ENCODE measurements at regions not wholly inside any gene's neighbourhood (a gene's known extent, or its start where the extent isn't known, plus 50 kb on each side); places are given as distances from the start of the nearest gene placed in this dataset.
"Not testable (repeated sequence)": the region's sequence is repeated elsewhere in the genome, so short reads cannot be mapped to it uniquely, and the experiment has no call there.

DNA sequence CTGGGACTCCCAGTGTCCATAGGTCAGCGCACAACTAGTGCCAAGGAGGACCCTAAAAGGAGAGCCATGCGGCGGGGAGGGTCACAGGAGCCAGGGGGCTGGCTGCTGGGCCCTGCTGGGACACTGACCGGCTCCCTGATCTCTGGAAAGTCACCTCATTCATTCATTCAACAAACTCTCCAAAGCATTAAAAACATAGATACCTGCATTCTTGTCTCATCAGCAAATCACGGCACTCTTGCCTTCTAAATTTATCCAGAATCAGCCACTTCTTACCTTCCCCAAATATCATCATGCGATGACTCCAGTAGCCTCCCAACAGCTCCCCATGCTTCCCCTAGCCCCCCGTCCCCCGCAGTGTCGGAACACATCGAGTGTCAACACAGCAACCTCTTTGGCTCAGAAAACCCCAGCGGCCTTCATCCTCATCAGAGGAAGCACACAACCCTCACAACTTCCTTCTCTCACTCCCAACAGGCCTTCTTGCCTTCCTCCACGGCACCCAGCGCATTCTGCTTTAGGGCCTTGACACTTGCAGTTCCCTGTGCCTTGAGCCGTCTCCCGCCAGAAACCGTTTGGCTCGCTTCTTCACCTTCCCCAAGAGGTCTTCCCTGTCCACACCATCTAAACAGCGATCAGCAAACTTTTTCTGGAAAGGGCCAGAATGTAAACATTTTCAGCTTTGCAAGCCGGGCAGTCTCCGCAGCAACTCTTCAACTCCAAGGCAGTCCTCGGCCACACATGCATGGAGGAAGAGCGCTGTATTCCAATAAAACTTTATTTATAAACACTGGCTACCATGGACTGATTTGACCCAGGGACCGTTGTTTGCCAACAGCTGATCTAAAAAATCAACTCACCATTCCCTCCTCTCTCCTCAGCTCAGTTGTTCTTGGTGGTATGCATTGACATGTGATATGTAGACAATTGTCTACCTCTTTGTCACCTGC lies 119.5 kb upstream of the TNRC6C start:
- no peak overlapping the region for H3K27ac ChIP-seq
- peaks cover 3% of the 10 kb centered on the region; the same call in 1 of the 2 replicates for H3K4me1 ChIP-seq
- no peak for DNase-seq
- no peaks in the 10 kb centered on the region for H3K9me3 ChIP-seq (replicated peaks)
- H3K36me3 ChIP-seq = no peaks in the 10 kb centered on the region
- no peak overlapping the region for H3K4me3 ChIP-seq
- no peaks in the 10 kb centered on the region for H3K27me3 ChIP-seq

DNA sequence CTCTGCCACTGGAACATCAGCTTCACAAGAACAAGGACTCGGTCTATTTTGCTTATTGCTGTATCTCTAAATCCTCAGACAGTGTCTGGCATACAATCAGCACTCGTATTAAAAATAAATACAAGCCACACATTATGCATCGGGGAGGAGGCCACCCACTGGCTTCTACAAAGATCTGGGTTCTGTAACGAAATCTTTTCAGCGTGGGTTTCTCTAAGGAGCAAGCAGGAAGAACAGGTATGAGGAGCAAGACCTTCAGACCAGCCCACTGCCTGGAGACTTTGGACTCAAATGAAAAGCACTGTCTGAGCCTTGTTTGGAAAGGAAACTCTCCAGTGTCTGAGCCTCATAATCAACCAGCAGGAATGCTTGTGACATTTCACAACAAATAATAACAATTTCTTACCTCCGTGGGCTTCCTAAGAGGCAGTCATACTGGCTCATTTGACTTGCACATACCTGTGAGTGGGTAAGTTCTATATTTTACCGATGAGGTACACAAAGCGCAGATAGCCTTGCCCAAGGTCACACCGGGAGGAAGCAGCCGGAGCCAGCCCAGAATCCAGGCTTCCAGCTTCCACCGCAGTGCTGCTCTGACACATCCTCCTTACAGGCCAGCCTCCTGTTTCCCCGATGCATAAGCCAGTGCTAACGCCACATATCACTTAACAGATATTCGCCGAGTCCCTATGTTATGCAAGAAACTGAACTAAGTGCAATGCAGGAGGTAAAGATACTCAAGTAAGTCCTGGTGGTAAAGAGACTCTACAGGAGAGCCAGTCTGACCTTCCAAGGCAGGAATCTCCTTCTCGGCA lies 118.6 kb upstream of the TNRC6C start:
- Histone ChIP-seq H3K27ac (no peak overlapping the region), H3K4me1 (no peaks in the 10 kb centered on the region; the same call in 1 of the 2 replicates)

DNA sequence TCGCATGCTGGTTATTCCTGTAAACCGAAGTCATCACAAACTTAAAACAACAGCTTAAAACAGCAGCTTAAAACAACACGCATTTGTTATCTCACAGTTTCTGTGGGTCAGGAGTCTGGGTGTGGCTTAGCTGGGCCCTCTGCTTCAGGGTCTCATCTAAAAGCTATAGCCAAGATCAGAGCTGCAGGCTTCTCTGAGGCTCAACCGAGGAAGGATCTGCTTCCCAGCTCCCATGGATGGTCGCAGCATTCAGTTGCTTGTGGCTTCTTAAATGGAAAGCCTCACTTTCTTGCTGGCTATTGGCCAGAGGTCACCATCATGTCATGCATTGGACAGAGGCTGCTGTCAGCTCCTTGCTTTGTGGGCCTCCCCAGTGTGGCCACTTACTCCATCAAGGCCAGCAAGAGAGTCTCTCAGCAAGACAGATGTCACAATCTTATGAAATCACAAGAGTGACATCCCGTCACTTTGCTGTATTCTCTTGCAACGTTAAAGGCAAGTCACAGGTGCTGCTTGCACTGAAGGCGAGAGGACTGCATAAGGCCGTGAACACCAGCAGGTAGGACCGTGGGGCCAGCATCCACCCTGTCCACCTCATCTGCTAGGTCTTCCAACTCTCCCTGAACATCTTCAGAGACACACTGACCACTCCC lies 117.9 kb upstream of the TNRC6C start:
- no peak overlapping the region for H3K27ac ChIP-seq
- H3K4me3 ChIP-seq = no peak overlapping the region
- no peaks in the 10 kb centered on the region for H3K36me3 ChIP-seq
- H3K9me3 ChIP-seq (replicated peaks) = no peaks in the 10 kb centered on the region
- no peak for DNase-seq
- H3K27me3 ChIP-seq = no peaks in the 10 kb centered on the region
- H3K4me1 ChIP-seq = no peaks in the 10 kb centered on the region; the same call in 1 of the 2 replicates

More for the DNA sequence above, 118.6 kb upstream of the TNRC6C start:
- DNase-seq = no peak
- Histone ChIP-seq H3K9me3 (replicated peaks) (no peaks in the 10 kb centered on the region), H3K27me3 (no peaks in the 10 kb centered on the region), H3K36me3 (no peaks in the 10 kb centered on the region), H3K4me3 (no peak overlapping the region)

DNA sequence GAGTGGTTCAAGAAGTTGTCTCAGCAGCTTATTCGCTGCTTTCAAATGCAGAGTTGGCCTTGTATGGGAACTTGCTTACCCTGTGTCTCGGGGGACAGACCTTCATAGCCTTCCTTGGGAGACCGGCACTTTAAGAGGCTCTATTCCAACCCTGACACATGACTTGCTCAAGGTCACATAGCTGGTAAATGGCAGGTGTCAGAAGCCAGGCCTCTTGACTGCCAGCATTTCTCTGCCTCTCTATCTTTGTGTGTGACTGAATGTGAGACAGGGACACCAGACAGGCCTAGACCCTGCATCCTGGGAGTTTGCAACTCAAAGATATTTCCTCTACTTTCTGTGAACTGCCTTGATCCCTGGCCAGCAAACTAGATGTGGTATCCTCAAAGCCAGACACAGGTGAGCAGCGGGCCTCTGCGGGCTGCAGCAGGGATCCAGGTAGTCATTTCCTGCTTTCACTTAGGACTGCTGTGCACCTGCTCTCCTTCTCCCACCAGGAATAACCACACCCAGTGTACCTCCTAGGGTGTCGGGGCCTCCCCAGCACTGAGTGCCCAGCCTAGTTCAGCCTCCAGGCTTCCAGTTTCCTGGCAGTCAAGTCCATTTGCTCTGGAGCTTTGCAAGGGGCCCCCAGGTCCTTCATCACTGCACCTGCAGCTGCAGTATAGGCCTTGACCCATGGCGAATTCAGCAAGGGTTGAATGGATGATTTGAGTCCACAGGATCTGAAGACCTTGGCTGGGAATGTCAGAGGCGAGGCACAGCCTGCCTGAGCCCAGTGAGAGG lies 116.6 kb upstream of the TNRC6C start:
- no peak overlapping the region for H3K27ac ChIP-seq
- H3K4me1 ChIP-seq = no peaks in the 10 kb centered on the region; the same call in 1 of the 2 replicates

DNA sequence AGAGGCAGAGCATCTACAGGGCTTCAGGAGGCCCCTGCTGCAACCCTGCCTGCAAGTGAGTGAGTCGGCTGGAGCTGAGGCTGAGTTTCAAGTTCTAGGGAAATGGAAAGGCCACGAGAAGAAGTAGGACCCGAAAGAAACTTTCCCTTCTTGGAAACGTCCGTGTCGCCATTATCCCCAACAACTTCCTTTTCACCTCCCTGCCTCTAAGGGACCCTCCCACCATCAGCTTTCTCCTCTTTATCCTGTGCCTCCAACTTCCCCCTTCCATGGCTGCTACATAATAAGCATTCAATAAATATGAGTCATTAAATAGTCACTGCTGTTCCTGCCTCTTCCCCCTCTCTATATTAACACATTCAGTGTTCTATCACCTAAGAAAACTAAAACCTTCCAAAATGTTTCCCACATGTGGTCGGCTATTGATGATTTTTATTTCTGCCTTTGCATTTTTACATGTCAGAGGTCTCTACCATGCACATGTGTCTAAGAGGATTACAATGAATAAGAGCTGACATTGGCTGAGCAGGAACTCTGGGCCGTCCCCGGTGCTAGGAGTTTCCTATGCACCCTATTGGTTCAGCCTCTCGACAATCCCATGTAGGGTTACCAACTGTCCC lies 115.9 kb upstream of the TNRC6C start:
- no peak for DNase-seq
- no peaks in the 10 kb centered on the region for H3K9me3 ChIP-seq (replicated peaks)
- no peaks in the 10 kb centered on the region for H3K27me3 ChIP-seq
- H3K27ac ChIP-seq = no peak overlapping the region
- H3K4me1 ChIP-seq = no peaks in the 10 kb centered on the region; the same call in 1 of the 2 replicates
- no peak overlapping the region for H3K4me3 ChIP-seq
- no peaks in the 10 kb centered on the region for H3K36me3 ChIP-seq

More for the DNA sequence above, 116.6 kb upstream of the TNRC6C start:
- DNase-seq = no peak
- no peak overlapping the region for H3K4me3 ChIP-seq
- H3K27me3 ChIP-seq = no peaks in the 10 kb centered on the region
- H3K36me3 ChIP-seq = no peaks in the 10 kb centered on the region
- no peaks in the 10 kb centered on the region for H3K9me3 ChIP-seq (replicated peaks)

DNA sequence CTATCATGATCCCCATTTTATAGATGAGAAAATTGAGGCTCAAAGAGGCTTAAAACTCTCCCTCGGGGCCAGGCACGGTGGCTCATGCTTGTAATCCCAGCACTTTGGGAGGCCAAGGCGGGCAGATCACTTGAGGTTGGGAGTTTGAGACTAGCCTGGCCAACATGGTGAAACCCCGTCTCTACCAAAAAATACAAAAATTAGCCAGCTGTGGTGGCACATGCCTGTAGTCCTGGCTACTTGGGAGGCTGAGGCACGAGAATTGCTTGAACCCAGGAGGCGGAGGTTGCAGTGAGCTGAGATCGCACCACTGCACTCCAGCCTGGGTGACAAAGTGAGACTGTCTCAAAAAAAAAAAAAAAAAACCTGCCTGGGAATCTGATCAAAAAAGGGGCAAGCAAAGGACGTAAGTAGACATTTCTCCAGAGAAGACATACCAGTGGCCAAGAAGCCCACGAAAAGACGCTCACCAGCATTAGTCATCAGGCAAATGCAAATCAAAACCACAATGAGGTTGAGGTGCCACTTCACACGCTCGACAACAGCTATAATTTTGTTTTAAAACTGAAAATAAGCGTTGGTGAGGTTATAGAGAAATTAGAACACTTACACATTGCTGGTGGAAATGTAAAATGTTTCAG lies 115.1 kb upstream of the TNRC6C start:
- not testable (repeated sequence) for H3K4me1 ChIP-seq; DNase-seq; H3K27ac ChIP-seq; H3K4me3 ChIP-seq; H3K9me3 ChIP-seq (replicated peaks); H3K36me3 ChIP-seq; H3K27me3 ChIP-seq

DNA sequence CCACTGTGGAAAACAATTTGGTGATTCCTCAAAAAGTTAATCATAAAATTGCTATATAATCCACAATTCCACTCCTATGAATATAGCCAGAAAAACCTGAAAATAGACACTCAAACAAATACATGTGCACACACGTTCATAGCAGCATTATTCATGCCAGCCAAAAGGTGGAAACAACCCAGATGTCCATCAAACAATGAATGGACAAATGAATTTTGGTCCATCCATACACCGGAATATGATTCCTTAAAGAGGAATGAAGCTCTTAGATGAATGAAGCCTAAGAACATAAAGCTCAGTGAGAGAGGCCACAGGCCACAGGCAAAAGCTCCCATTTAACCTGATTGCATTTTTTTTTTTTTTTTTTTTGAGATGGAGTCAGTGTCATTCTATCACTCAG lies 114.6 kb upstream of the TNRC6C start:
- no peaks in the 10 kb centered on the region for H3K9me3 ChIP-seq (replicated peaks)
- no peaks in the 10 kb centered on the region for H3K36me3 ChIP-seq
- no peaks in the 10 kb centered on the region for H3K27me3 ChIP-seq
- H3K4me1 ChIP-seq = no peaks in the 10 kb centered on the region; the same call in 1 of the 2 replicates
- DNase-seq = no peak
- no peak overlapping the region for H3K4me3 ChIP-seq
- no peak overlapping the region for H3K27ac ChIP-seq

DNA sequence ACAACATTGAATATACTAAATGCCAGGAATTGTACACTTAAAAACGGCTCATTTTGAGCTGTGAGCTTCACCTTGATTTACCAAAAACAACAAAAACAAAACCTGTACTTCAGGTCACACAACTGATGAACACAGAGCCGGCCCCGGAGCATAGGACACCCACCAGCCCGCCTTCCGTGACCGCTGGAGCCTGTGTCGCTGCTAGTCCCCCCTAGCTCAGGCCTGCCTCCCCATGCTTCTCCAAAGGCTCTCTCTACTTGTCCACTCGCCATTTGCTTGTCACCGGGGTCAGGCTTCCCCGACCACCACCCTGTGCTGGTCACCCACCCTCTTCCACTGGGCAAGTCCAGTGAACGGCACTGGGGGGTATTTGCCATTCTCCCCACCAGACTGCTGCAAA lies 113.8 kb upstream of the TNRC6C start:
- DNase-seq = no peak
- H3K36me3 ChIP-seq = no peaks in the 10 kb centered on the region
- no peak overlapping the region for H3K4me3 ChIP-seq

DNA sequence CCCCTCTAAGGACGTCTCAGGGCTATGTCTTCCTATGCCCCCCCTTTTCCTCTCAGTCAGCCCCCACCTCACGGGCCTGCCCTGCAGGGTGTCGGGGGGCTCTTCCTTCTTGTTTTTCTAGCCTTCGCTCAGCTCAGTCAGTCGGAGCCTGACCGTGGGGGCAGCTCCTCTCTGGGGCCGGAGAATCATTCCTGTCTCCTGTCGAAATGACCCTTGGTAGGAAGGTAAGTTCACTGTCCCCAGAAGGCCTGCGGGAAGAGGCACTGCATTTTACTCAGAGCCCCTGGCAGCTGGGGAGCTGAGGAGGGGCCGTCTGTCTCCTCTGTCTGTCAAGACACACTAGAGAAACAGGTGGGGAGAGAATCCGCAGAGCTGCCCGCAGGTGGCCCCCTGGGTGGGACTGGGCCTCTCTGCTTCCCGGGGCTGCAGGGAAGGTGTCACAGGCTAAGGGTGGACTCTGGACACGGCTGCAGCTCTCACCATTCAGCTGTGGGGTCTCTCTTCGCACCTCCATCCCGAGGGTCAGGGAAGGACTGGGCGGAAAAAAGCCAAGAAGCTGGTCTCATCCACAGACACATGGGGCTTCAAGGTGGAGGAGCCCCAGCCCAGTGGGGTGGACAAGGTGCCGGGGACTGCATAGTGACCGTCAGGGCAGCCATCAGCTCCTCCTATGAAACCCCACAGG lies 112.8 kb upstream of the TNRC6C start:
- no peak overlapping the region for H3K4me3 ChIP-seq
- H3K9me3 ChIP-seq (replicated peaks) = no peaks in the 10 kb centered on the region
- H3K27ac ChIP-seq = no peak overlapping the region
- no peaks in the 10 kb centered on the region for H3K27me3 ChIP-seq
- H3K36me3 ChIP-seq = no peaks in the 10 kb centered on the region
- DNase-seq = no peak
- H3K4me1 ChIP-seq = no peaks in the 10 kb centered on the region; the same call in 1 of the 2 replicates

More for the DNA sequence above, 113.8 kb upstream of the TNRC6C start:
- H3K4me1 ChIP-seq = no peaks in the 10 kb centered on the region; the same call in 1 of the 2 replicates
- no peaks in the 10 kb centered on the region for H3K27me3 ChIP-seq
- H3K9me3 ChIP-seq (replicated peaks) = no peaks in the 10 kb centered on the region
- no peak overlapping the region for H3K27ac ChIP-seq

DNA sequence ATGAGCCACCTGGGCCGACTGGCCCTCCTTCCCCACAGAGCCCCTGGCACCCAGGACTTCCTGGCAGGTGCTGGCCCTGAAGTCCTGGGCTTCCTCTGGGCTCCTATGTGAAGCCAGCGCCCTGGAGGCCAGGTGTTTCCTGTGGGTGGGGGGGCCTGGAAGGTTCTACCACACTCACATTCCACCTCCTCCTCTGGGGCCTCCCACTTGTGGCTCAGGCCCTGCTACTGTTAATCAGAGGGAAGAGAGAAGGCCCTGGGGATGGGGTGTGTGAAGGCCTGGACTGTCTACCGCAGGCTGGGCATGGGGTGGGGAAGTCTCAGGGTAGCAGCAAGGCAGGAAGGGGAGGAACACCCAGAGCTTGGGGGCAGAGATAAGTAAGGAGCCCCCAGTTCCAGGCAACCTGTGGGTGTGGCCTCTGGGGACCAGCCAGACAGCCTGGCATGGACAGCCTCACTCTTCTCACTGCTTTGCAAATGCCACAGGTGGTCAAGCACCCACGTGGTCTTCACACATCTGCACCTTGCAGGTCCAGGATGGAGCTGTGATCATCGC lies 111.9 kb upstream of the TNRC6C start:
- DNase-seq = no peak
- no peaks in the 10 kb centered on the region for H3K9me3 ChIP-seq (replicated peaks)
- no peaks in the 10 kb centered on the region; the same call in 1 of the 2 replicates for H3K4me1 ChIP-seq

DNA sequence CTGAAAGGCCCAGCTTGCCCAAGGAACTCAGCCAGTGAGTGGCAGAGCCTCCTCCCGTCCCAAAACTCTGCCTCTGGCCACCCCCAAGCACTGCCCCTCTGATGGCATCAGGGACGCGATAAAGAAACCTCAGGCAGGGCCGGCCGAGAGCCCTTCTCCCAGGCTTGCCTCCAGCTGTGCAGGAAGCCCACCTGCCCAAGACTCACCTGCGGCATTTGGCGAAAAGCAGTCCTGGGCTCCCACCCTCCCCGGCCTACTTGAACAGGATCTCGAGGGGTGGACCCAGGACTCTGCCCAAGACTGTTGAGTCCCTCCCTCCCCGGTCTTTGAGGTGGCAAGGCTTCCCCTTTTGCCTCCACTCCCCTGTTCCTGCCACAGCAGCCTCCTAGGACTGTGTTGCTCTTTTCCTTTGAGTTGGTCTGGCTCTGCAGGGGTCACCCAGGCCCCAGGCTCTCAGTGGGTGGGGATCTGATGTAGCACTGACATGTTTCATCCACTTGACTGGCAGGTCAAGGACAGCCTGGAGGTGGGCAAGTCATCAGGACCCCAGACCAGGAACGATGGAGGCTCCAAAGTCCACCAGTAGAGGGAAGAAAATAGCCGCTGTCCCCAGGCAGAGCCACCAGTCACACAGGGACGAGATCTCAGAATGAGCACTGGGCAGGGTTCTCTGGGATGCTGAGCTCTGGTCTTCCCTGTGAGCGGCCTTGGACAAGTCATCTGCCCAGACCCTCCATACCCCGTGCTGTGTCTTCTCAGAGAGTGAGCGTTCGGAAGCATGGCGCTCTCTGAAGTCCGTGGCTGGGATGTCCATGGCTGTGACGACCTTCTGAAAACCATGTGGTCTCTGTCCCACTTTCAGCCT lies 111.0 kb upstream of the TNRC6C start:
- Histone ChIP-seq H3K27me3 (no peaks in the 10 kb centered on the region), H3K4me1 (no peaks in the 10 kb centered on the region; the same call in 1 of the 2 replicates), H3K36me3 (no peaks in the 10 kb centered on the region), H3K27ac (no peak overlapping the region), H3K9me3 (replicated peaks) (no peaks in the 10 kb centered on the region), H3K4me3 (no peak overlapping the region)
- no peak for DNase-seq

More for the DNA sequence above, 111.9 kb upstream of the TNRC6C start:
- Histone ChIP-seq H3K36me3 (no peaks in the 10 kb centered on the region), H3K4me3 (no peak overlapping the region), H3K27ac (no peak overlapping the region), H3K27me3 (no peaks in the 10 kb centered on the region)

DNA sequence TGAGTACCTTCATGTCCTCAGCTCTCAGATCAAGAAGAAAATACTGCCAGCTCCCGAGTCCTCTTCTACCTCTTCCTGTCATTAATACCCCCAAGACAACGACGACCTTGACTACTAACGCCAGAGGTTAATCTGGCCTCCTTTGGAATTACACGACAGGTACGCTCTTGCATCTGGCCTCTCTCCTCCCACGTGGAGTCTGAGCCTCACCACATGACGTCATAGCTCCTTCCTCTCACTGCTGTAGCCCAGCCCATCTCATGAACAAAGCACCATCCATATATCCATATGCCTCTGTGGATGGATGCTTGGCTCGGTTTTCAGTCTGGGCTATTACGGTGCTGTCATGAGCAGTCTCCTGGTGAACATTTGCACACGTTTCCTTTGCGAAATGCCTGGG lies 110.2 kb upstream of the TNRC6C start:
- no peaks in the 10 kb centered on the region for H3K9me3 ChIP-seq (replicated peaks)

More for the DNA sequence above, 110.2 kb upstream of the TNRC6C start:
- no peak overlapping the region for H3K27ac ChIP-seq
- H3K4me3 ChIP-seq = no peak overlapping the region
- no peaks in the 10 kb centered on the region; the same call in 1 of the 2 replicates for H3K4me1 ChIP-seq
- DNase-seq = no peak
- H3K27me3 ChIP-seq = no peaks in the 10 kb centered on the region
- H3K36me3 ChIP-seq = no peaks in the 10 kb centered on the region
